ENCODE measurements at regions not wholly inside any gene's neighbourhood (a gene's known extent, or its start where the extent isn't known, plus 50 kb on each side); places are given as distances from the start of the nearest gene placed in this dataset.

DNA sequence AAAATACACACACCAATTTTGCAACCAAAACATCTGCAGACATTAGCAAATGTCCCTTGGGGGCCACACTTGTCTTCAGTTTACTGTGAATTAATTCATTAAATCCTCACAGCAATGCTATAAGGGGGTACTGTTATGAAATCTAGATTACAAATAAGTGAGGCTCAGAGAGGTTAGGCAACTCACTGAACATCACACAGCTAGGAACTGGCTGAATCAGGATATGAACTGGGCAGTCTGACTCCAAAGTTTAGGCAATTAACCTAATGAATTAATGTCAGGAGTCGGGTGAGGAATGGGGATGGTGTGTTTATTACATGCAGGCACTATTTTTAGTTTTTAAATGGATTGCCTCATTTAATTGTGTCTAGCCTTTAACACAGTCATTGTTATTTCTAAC is 305.7 kb upstream of the XYLT1 start (continued):
- TF ChIP-seq, protein P1, sequence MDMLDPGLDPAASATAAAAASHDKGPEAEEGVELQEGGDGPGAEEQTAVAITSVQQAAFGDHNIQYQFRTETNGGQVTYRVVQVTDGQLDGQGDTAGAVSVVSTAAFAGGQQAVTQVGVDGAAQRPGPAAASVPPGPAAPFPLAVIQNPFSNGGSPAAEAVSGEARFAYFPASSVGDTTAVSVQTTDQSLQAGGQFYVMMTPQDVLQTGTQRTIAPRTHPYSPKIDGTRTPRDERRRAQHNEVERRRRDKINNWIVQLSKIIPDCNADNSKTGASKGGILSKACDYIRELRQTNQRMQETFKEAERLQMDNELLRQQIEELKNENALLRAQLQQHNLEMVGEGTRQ (IDR thresholded peaks at IDR 0.05) = no peak
- TF ChIP-seq SMC3 (IDR thresholded peaks at IDR 0.05) (no peak), EHMT2 (IDR thresholded peaks at IDR 0.05; ENCODE audit: low read depth) (no peak), FOSL2 (IDR thresholded peaks at IDR 0.05) (no peak), FOSL2 (CRISPR knock-in tag; IDR thresholded peaks at IDR 0.05) (no peak), BCL3 (IDR thresholded peaks at IDR 0.05) (no peak), RAD21 (conservative IDR thresholded peaks at IDR 0.05 in 1 of 2, IDR thresholded peaks at IDR 0.05 in 1 of 2) (no peak), CHD4 (IDR thresholded peaks at IDR 0.05; ENCODE audit: borderline replicate concordance) (no peak)

DNA sequence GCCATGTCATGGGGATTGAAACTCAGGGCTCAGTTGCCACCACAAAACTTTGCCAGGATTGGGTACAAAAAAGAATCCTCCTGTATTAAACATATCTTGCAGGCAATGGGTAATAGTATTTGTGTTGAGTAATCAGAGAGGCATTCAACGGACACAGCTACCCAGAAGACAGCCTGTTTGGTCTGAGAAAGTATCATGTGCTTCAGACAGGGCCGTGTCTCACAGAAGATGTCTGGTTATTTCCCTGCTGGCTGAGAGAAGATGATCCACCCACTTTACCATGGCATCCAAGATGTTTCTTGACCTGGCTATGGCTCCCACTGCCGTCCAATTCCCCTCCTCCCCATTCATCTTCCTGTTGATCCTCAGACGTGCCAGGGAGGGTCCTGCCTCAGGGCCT is 304.3 kb upstream of the XYLT1 start:
- ChIA-PET POLR2A (no interaction called here), CTCF (no interaction called here)
- H3K9me3 ChIP-seq = no peaks in the 10 kb centered on the region
- no peak overlapping the region for H3K27ac ChIP-seq
- no peaks in the 10 kb centered on the region for H3K4me1 ChIP-seq
- TF ChIP-seq CBX2 (IDR thresholded peaks at IDR 0.05; ENCODE audit: borderline replicate concordance, low read depth) = no peak
- TF ChIP-seq CBX8 (IDR thresholded peaks at IDR 0.05) = no peak
- TF ChIP-seq RARB (CRISPR knock-in tag; IDR thresholded peaks at IDR 0.05) = no peak
- no peak for TF ChIP-seq ZC3H11A (IDR thresholded peaks at IDR 0.05)
- TF ChIP-seq, protein P2, sequence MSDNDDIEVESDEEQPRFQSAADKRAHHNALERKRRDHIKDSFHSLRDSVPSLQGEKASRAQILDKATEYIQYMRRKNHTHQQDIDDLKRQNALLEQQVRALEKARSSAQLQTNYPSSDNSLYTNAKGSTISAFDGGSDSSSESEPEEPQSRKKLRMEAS (IDR thresholded peaks at IDR 0.05) = no peak
- no peak for TF ChIP-seq TP53 (CRISPR knock-in tag; IDR thresholded peaks at IDR 0.05)
- TF ChIP-seq, protein P3, sequence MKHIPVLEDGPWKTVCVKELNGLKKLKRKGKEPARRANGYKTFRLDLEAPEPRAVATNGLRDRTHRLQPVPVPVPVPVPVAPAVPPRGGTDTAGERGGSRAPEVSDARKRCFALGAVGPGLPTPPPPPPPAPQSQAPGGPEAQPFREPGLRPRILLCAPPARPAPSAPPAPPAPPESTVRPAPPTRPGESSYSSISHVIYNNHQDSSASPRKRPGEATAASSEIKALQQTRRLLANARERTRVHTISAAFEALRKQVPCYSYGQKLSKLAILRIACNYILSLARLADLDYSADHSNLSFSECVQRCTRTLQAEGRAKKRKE (CRISPR knock-in tag; IDR thresholded peaks at IDR 0.05; ENCODE audit: low read depth) = no peak
- no peak for TF ChIP-seq FOSB (CRISPR knock-in tag; IDR thresholded peaks at IDR 0.05)
- no peak for TF ChIP-seq MAFK (IDR thresholded peaks at IDR 0.05; ENCODE audit: partially characterized antibody)
- TF ChIP-seq EHF (CRISPR knock-in tag; IDR thresholded peaks at IDR 0.05) = no peak
- no peak for TF ChIP-seq ZSCAN20 (CRISPR knock-in tag; IDR thresholded peaks at IDR 0.05)
- TF ChIP-seq RFX5 (IDR thresholded peaks at IDR 0.05) = no peak
- TF ChIP-seq GATA3 (IDR thresholded peaks at IDR 0.05; ENCODE audit: borderline replicate concordance) = no peak
- H3K4me2 ChIP-seq = no peak overlapping the region
- WGBS (ENCODE audit: missing lambda C conversion rate) = 0% methylated on average over 4 of the region's 4 CpGs
- ATAC-seq = no peak
- FAIRE-seq = no peak
- no peak for DNase-seq (ENCODE audit: low read depth in 1 of 2, low spot score in 1 of 2)
- H3K4me3 ChIP-seq = no peak overlapping the region

GRCh38 chr16:17773698-17774101 is 302.9 kb upstream of the XYLT1 start:
- ChIA-PET CTCF (no interaction called here), POLR2A (no interaction called here)
- no peak for DNase-seq (ENCODE audit: low read depth in 1 of 2, low spot score in 1 of 2)
- WGBS (ENCODE audit: missing lambda C conversion rate) = 1% methylated on average over 10 of the region's 10 CpGs
- no peak overlapping the region for H3K4me3 ChIP-seq
- TF ChIP-seq ZSCAN20 (CRISPR knock-in tag; IDR thresholded peaks at IDR 0.05) (no peak), RAD21 (conservative IDR thresholded peaks at IDR 0.05 in 1 of 2, IDR thresholded peaks at IDR 0.05 in 1 of 2) (no peak), NPAS2 (CRISPR knock-in tag; IDR thresholded peaks at IDR 0.05; ENCODE audit: borderline replicate concordance) (no peak), CHD2 (IDR thresholded peaks at IDR 0.05; ENCODE audit: low read length, partially characterized antibody) (no peak), MYC (IDR thresholded peaks at IDR 0.05; ENCODE audit: borderline replicate concordance, low read length) (no peak), ZFP36 (IDR thresholded peaks at IDR 0.05; ENCODE audit: borderline replicate concordance, partially characterized antibody) (no peak)
- TF ChIP-seq, protein P1 (IDR thresholded peaks at IDR 0.05) = no peak
- no peaks in the 10 kb centered on the region for H3K9me3 ChIP-seq
- FAIRE-seq = no peak
- H3K4me2 ChIP-seq = no peak overlapping the region
- H3K27ac ChIP-seq = no peak overlapping the region
- no peak for ATAC-seq
- H3K4me1 ChIP-seq = no peaks in the 10 kb centered on the region
